K562 (cell line): ENCODE measurements at regions not wholly inside any gene's neighbourhood (a gene's known extent, or its start where the extent isn't known, plus 50 kb on each side); places are given as distances from the start of the nearest gene placed in this dataset.

Experiments
- ATAC-seq: fragments of 200-7000 bp; cut with Tn5 transposase; 3 replicates; pipeline ENCODE4 v1.9.1; 2020; ENCODE audit warnings: moderate library complexity
- BruUV-seq: library from RNA; stranded (reverse); fragments of 400-500 nt; replicated peaks from 2 replicates; lab custom pipeline; 2021; lab: Mats Ljungman, UMichigan
- CTCF ChIA-PET: fragments of 300-600 bp; formaldehyde crosslinking; extraction: SDS; loops from one replicate; lab custom pipeline; 2021; ENCODE audit warnings: low intra/inter-chr PET ratio; lab: Yijun Ruan, JAX
- POLR2A ChIA-PET: fragments of 300-600, 350-650 bp; sonication (Branson Sonifier 250); formaldehyde crosslinking; extraction: SDS; loops from one replicate; lab custom pipeline; 2021; ENCODE audit warnings: antibody characterized with exemption, inconsistent platforms; lab: Yijun Ruan, JAX
- DNase-seq, 4 experiments: peaks; one replicate each; pipeline versions ENCODE4 v3.0.0 to v3.0.0-alpha.2; 2011 to 2018; ENCODE audit warnings: low spot score in 3 of 4, mixed read lengths in 3 of 4; ENCODE audit errors: extremely low read depth in 1 of 4
- FAIRE-seq: peaks from 2 replicates; lab custom pipeline; 2011; peaks lifted over from hg19 to GRCh38; lab: Jason Lieb, UNC
- H2AFZ ChIP-seq: 2 replicates; pipeline ENCODE4 v1.6.0; 2011; ENCODE audit warnings: low read depth, low read length, control low read depth, inconsistent platforms
- H3K27ac ChIP-seq: fragments of 200-600 bp; 3 replicates; pipeline ENCODE4 v1.8.0; 2011; ENCODE audit warnings: low read depth, mild to moderate bottlenecking, control low read depth, inconsistent platforms, low read length, moderate library complexity, mixed read lengths; ENCODE audit errors: extremely low read depth
- H3K27me3 ChIP-seq, 2 experiments: fragments of 300-600 bp in 1 of 2; 2 replicates in 1 of 2; 3 replicates in 1 of 2; pipeline versions ENCODE4 v1.6.0 to v1.8.0; 2011; ENCODE audit warnings: inconsistent platforms in 2 of 2, low read length in 2 of 2, mild to moderate bottlenecking in 1 of 2, mixed read lengths in 1 of 2, moderate library complexity in 1 of 2; ENCODE audit not compliant: control insufficient read depth in 2 of 2, insufficient read depth in 2 of 2
- H3K36me3 ChIP-seq: fragments of 300-600 bp; 3 replicates; pipeline ENCODE4 v1.8.0; 2011; ENCODE audit warnings: mild to moderate bottlenecking, low read length, inconsistent platforms; ENCODE audit not compliant: control insufficient read depth, insufficient read depth
- H3K4me1 ChIP-seq, 2 experiments: fragments of 200-600 bp in 1 of 2; replicated peaks in 1 of 2; 2 replicates in 1 of 2; 3 replicates in 1 of 2; pipeline versions ENCODE4 v1.5.1 to v1.8.0; 2011; ENCODE audit warnings: inconsistent platforms in 2 of 2, low read length in 2 of 2, mild to moderate bottlenecking in 1 of 2, mixed read lengths in 1 of 2, moderate library complexity in 1 of 2; ENCODE audit not compliant: control insufficient read depth in 2 of 2, insufficient read depth in 2 of 2
- H3K4me2 ChIP-seq: 2 replicates; pipeline ENCODE4 v1.6.1; 2011; ENCODE audit warnings: low read length, control low read depth, inconsistent platforms, mixed read lengths; ENCODE audit not compliant: insufficient read depth
- H3K4me3 ChIP-seq: fragments of 200-600 bp; sonication (generic), shearing (Covaris generic); 2 replicates; pipeline ENCODE4 v1.5.1; 2016; ENCODE audit warnings: control low read depth, inconsistent platforms
- H3K79me2 ChIP-seq: fragments of 200-600 bp; 3 replicates; pipeline ENCODE4 v1.8.0; 2011; ENCODE audit warnings: low read length, inconsistent platforms; ENCODE audit not compliant: control insufficient read depth, insufficient read depth
- H3K9ac ChIP-seq, 2 experiments: 2 replicates each; pipeline versions ENCODE4 v1.6.0 to v1.6.1; 2011; ENCODE audit warnings: low read depth in 2 of 2, low read length in 2 of 2, control low read depth in 1 of 2, inconsistent platforms in 1 of 2, mild to moderate bottlenecking in 1 of 2, mixed read lengths in 1 of 2; ENCODE audit not compliant: insufficient read depth in 1 of 2
- H3K9me1 ChIP-seq: one replicate; pipeline ENCODE4 v1.6.0; 2011; ENCODE audit warnings: inconsistent platforms, mild to moderate bottlenecking, low read length, moderate library complexity; ENCODE audit not compliant: control insufficient read depth, insufficient read depth
- H3K9me3 ChIP-seq: replicated peaks from 2 replicates; pipeline ENCODE4 v1.5.1; 2011; ENCODE audit warnings: low read depth, low read length, inconsistent platforms; ENCODE audit not compliant: control insufficient read depth, insufficient read depth
- H4K20me1 ChIP-seq: replicated peaks from 2 replicates; pipeline ENCODE4 v1.6.1; 2011; ENCODE audit warnings: low read length, inconsistent platforms, mixed read lengths; ENCODE audit not compliant: control insufficient read depth, insufficient read depth
- ATF1 ChIP-seq, 2 experiments: fragments of 450-650 bp in 1 of 2; IDR thresholded peaks; 2 replicates each; pipeline ENCODE4 v1.6.1; 2016; ENCODE audit warnings: missing compliant biosample characterization in 1 of 2, missing genetic modification characterization in 1 of 2
- ATF7 ChIP-seq: fragments of 450-650 bp; IDR thresholded peaks from 2 replicates; pipeline ENCODE4 v1.7.1; 2014; ENCODE audit warnings: mild to moderate bottlenecking, moderate library complexity
- FOXJ3 ChIP-seq: sonication (generic); formaldehyde crosslinking; IDR thresholded peaks from 2 replicates; pipeline ENCODE4 v1.4.0; 2020; ENCODE audit warnings: mild to moderate bottlenecking, missing genetic modification reagents
- ZNF445 ChIP-seq: fragments of 250-450 bp; sonication (Bioruptor Pico); IDR thresholded peaks from 2 replicates; pipeline ENCODE4 v1.4.0; 2020; ENCODE audit warnings: low read depth, mild to moderate bottlenecking, moderate library complexity
- WGBS: fragments of 100-300 bp; shearing (Covaris generic); methylation state at CpG from one replicate; pipeline ENCODE4 v1.1.6; 2016; ENCODE audit warnings: low coverage, mixed read lengths; ENCODE audit not compliant: insufficient coverage; ENCODE audit errors: missing lambda C conversion rate; 5-methylcytosine and 5-hydroxymethylcytosine counted together
- in situ Hi-C: fragments of 300-500 bp; cut with MboI; formaldehyde crosslinking; loops from 4 replicates; pipeline ENCODE4 v1.15.0; 2018; ENCODE audit warnings: inconsistent platforms, mixed read lengths
- intact Hi-C: fragments of 100-400 bp; cut with micrococcal nuclease; formaldehyde crosslinking; loops from 2 replicates; pipeline ENCODE4 v1.14.2; 2022

DNA sequence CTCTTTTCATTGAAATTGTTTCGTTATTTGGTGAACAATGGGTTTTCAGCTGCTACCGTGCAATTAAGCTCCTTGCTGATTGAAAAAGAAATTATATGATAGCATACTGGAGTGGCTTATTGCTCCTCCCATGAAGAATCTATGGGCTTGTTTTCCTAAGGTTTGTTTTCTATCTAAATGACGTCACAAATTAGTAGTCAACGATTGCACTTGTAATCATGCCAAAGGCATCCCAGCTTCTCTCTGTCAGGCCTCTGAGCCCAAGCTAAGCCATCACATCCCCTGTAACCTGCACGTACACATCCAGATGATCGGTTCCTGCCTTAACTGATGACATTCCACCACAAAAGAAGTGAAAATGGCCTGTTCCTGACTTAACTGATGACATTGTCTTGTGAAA, 388.0 kb upstream of the LMCD1 start:
- no peaks in the 10 kb centered on the region for H3K79me2 ChIP-seq
- no peak for DNase-seq
- WGBS = under 1% methylated on average over 6 of the region's 6 CpGs
- ChIA-PET CTCF (no interaction called here), POLR2A (no interaction called here)
- H3K9ac ChIP-seq = no peak overlapping the region
- intact Hi-C loops = no loop called here
- no peak overlapping the region for H3K4me3 ChIP-seq
- no peaks in the 10 kb centered on the region for H3K9me1 ChIP-seq
- no peak for ATAC-seq
- no peak overlapping the region for H2AFZ ChIP-seq
- no peak overlapping the region for H3K4me2 ChIP-seq
- peaks cover 2% of the 10 kb centered on the region; the same call in 1 of the 2 replicates for H3K9me3 ChIP-seq
- FAIRE-seq = no peak
- in situ Hi-C loops = no loop called here
- H3K27me3 ChIP-seq = no peaks in the 10 kb centered on the region
- no peaks in the 10 kb centered on the region for H4K20me1 ChIP-seq
- no TSS peak for BruUV-seq
- TF ChIP-seq ATF7 = 0 out of 2 replicates have a peak, but pooled peaks have one; percentile 24
- TF ChIP-seq ATF1 (CRISPR knock-in tag; IDR thresholded peaks at IDR 0.05) = no peak
- TF ChIP-seq ATF1 (tag; IDR thresholded peaks at IDR 0.05) = peak; percentile 31; the same call in 1 of the 2 replicates
- no peak for TF ChIP-seq ZNF445 (CRISPR knock-in tag)
- H3K27ac ChIP-seq = no peak overlapping the region
- no peaks in the 10 kb centered on the region for H3K4me1 ChIP-seq
- H3K36me3 ChIP-seq = no peaks in the 10 kb centered on the region

DNA sequence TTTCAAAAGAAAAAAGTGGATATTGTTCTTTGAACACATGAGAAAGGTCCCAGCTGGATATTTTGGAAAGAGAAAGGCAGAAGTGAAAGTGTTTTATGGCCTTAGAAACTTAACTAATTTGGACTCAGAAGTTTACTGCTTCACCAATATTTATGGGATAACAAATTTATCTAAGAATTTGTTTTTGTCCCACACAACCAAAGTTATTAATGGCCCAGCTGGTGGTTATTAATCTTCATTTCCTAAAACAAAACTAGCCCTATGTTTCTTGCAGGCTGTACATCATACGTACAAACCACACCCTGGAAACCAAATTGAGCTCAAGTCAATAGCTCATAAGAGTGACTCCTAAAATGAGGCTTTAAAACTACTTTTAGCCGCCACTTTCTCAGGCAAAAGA, 372.9 kb upstream of the LMCD1 start:
- H3K9me3 ChIP-seq = no peaks in the 10 kb centered on the region
- H3K4me1 ChIP-seq = no peaks in the 10 kb centered on the region
- TF ChIP-seq FOXJ3 (CRISPR knock-in tag) = no peak
- no peaks in the 10 kb centered on the region for H3K27me3 ChIP-seq
- ATAC-seq (no peak), FAIRE-seq (no peak), DNase-seq (no peak)
- WGBS = 0% methylated on average over 2 of the region's 2 CpGs
- no peaks in the 10 kb centered on the region for H3K9me1 ChIP-seq
- H3K36me3 ChIP-seq = no peaks in the 10 kb centered on the region
- no TSS peak for BruUV-seq
- H2AFZ ChIP-seq = no peak overlapping the region
- no peak overlapping the region for H3K9ac ChIP-seq
- ChIA-PET CTCF (no interaction called here), POLR2A (no interaction called here)
- intact Hi-C loops = no loop called here
- no peak overlapping the region for H3K27ac ChIP-seq
- no peaks in the 10 kb centered on the region for H3K79me2 ChIP-seq
- in situ Hi-C loops = no loop called here
- H4K20me1 ChIP-seq = no peaks in the 10 kb centered on the region
- H3K4me2 ChIP-seq = no peak overlapping the region
- H3K4me3 ChIP-seq = no peak overlapping the region
